ENCODE measurements at regions not wholly inside any gene's neighbourhood (a gene's known extent, or its start where the extent isn't known, plus 50 kb on each side); places are given as distances from the start of the nearest gene placed in this dataset.

- no peak overlapping the region for H3K9ac ChIP-seq (ENCODE audit: low read depth, low read length)
- H3K4me3 ChIP-seq (ENCODE audit: low read length) = no peak overlapping the region
- H3K27me3 ChIP-seq (ENCODE audit: control insufficient read depth, insufficient read depth, low read length) = no peaks in the 10 kb centered on the region
- no peaks in the 10 kb centered on the region for H3K9me3 ChIP-seq (replicated peaks; ENCODE audit: low read length)
- no peak overlapping the region for H3K4me2 ChIP-seq (ENCODE audit: low read length)
- no peaks in the 10 kb centered on the region for H3K36me3 ChIP-seq (ENCODE audit: insufficient read depth, low read length)
- no peaks in the 10 kb centered on the region for H3K4me1 ChIP-seq (ENCODE audit: control insufficient read depth, insufficient read depth, low read length)
Observed at GRCh38 chr3:106381286-106381938, 512.6 kb upstream of the CBLB start.

GRCh38 chr3:106381939-106382335 lies 513.1 kb upstream of the CBLB start:
- Histone ChIP-seq H3K4me2 (ENCODE audit: low read length) (no peak overlapping the region), H3K4me1 (ENCODE audit: control insufficient read depth, insufficient read depth, low read length) (no peaks in the 10 kb centered on the region), H3K4me3 (ENCODE audit: low read length) (no peak overlapping the region), H3K9me3 (replicated peaks; ENCODE audit: low read length) (no peaks in the 10 kb centered on the region), H3K27me3 (ENCODE audit: control insufficient read depth, insufficient read depth, low read length) (no peaks in the 10 kb centered on the region), H3K9ac (ENCODE audit: low read depth, low read length) (no peak overlapping the region), H3K36me3 (ENCODE audit: insufficient read depth, low read length) (no peaks in the 10 kb centered on the region)

- no peak overlapping the region for H3K4me3 ChIP-seq (ENCODE audit: low read length)
- no peaks in the 10 kb centered on the region for H3K9me3 ChIP-seq (replicated peaks; ENCODE audit: low read length)
Observed at GRCh38 chr3:106386050-106386449, 517.2 kb upstream of the CBLB start.

GRCh38 chr3:106392915-106393314 lies 524.1 kb upstream of the CBLB start:
- no peaks in the 10 kb centered on the region for H3K36me3 ChIP-seq (ENCODE audit: insufficient read depth, low read length)
- no peak overlapping the region for H3K4me2 ChIP-seq (ENCODE audit: low read length)
- H3K9me3 ChIP-seq (replicated peaks; ENCODE audit: low read length) = no peaks in the 10 kb centered on the region
- H3K4me1 ChIP-seq (ENCODE audit: control insufficient read depth, insufficient read depth, low read length) = no peaks in the 10 kb centered on the region
- H3K9ac ChIP-seq (ENCODE audit: low read depth, low read length) = no peak overlapping the region
- H3K27me3 ChIP-seq (ENCODE audit: control insufficient read depth, insufficient read depth, low read length) = no peaks in the 10 kb centered on the region
- H3K4me3 ChIP-seq (ENCODE audit: low read length) = no peak overlapping the region

More at GRCh38 chr3:106386050-106386449, 517.2 kb upstream of the CBLB start:
- Histone ChIP-seq H3K9ac (ENCODE audit: low read depth, low read length) (no peak overlapping the region), H3K4me2 (ENCODE audit: low read length) (no peak overlapping the region), H3K27me3 (ENCODE audit: control insufficient read depth, insufficient read depth, low read length) (no peaks in the 10 kb centered on the region), H3K36me3 (ENCODE audit: insufficient read depth, low read length) (no peaks in the 10 kb centered on the region), H3K4me1 (ENCODE audit: control insufficient read depth, insufficient read depth, low read length) (no peaks in the 10 kb centered on the region)

- no peak overlapping the region for H3K4me3 ChIP-seq (ENCODE audit: low read length)
- H3K9me3 ChIP-seq (replicated peaks; ENCODE audit: low read length) = no peaks in the 10 kb centered on the region
- no peaks in the 10 kb centered on the region for H3K4me1 ChIP-seq (ENCODE audit: control insufficient read depth, insufficient read depth, low read length)
- H3K27me3 ChIP-seq (ENCODE audit: control insufficient read depth, insufficient read depth, low read length) = no peaks in the 10 kb centered on the region
- H3K9ac ChIP-seq (ENCODE audit: low read depth, low read length) = no peak overlapping the region
- no peaks in the 10 kb centered on the region for H3K36me3 ChIP-seq (ENCODE audit: insufficient read depth, low read length)
- H3K4me2 ChIP-seq (ENCODE audit: low read length) = no peak overlapping the region
Observed at GRCh38 chr3:106397006-106397405, 528.2 kb upstream of the CBLB start.

- Histone ChIP-seq H3K9ac (ENCODE audit: low read depth, low read length) (no peak overlapping the region), H3K4me1 (ENCODE audit: control insufficient read depth, insufficient read depth, low read length) (no peaks in the 10 kb centered on the region), H3K36me3 (ENCODE audit: insufficient read depth, low read length) (no peaks in the 10 kb centered on the region), H3K27me3 (ENCODE audit: control insufficient read depth, insufficient read depth, low read length) (no peaks in the 10 kb centered on the region), H3K4me3 (ENCODE audit: low read length) (no peak overlapping the region), H3K9me3 (replicated peaks; ENCODE audit: low read length) (no peaks in the 10 kb centered on the region), H3K4me2 (ENCODE audit: low read length) (no peak overlapping the region)
Observed at GRCh38 chr3:106398891-106399600, 530.2 kb upstream of the CBLB start.

GRCh38 chr3:106399761-106400160 lies 530.9 kb upstream of the CBLB start:
- Histone ChIP-seq H3K4me2 (ENCODE audit: low read length) (no peak overlapping the region), H3K36me3 (ENCODE audit: insufficient read depth, low read length) (no peaks in the 10 kb centered on the region), H3K9ac (ENCODE audit: low read depth, low read length) (no peak overlapping the region), H3K4me1 (ENCODE audit: control insufficient read depth, insufficient read depth, low read length) (no peaks in the 10 kb centered on the region), H3K9me3 (replicated peaks; ENCODE audit: low read length) (no peaks in the 10 kb centered on the region), H3K4me3 (ENCODE audit: low read length) (no peak overlapping the region), H3K27me3 (ENCODE audit: control insufficient read depth, insufficient read depth, low read length) (no peaks in the 10 kb centered on the region)

GRCh38 chr3:106401666-106402490 lies 533.1 kb upstream of the CBLB start:
- no peaks in the 10 kb centered on the region for H3K4me1 ChIP-seq (ENCODE audit: control insufficient read depth, insufficient read depth, low read length)
- no peaks in the 10 kb centered on the region for H3K27me3 ChIP-seq (ENCODE audit: control insufficient read depth, insufficient read depth, low read length)
- H3K36me3 ChIP-seq (ENCODE audit: insufficient read depth, low read length) = no peaks in the 10 kb centered on the region
- H3K4me3 ChIP-seq (ENCODE audit: low read length) = no peak overlapping the region
- H3K9ac ChIP-seq (ENCODE audit: low read depth, low read length) = no peak overlapping the region
- no peaks in the 10 kb centered on the region for H3K9me3 ChIP-seq (replicated peaks; ENCODE audit: low read length)
- no peak overlapping the region for H3K4me2 ChIP-seq (ENCODE audit: low read length)

- Histone ChIP-seq H3K9me3 (replicated peaks; ENCODE audit: low read length) (no peaks in the 10 kb centered on the region), H3K9ac (ENCODE audit: low read depth, low read length) (no peak overlapping the region), H3K4me1 (ENCODE audit: control insufficient read depth, insufficient read depth, low read length) (no peaks in the 10 kb centered on the region), H3K36me3 (ENCODE audit: insufficient read depth, low read length) (no peaks in the 10 kb centered on the region), H3K27me3 (ENCODE audit: control insufficient read depth, insufficient read depth, low read length) (no peaks in the 10 kb centered on the region), H3K4me3 (ENCODE audit: low read length) (no peak overlapping the region), H3K4me2 (ENCODE audit: low read length) (no peak overlapping the region)
Observed at GRCh38 chr3:106403371-106404145, 534.7 kb upstream of the CBLB start.

- Histone ChIP-seq H3K4me3 (ENCODE audit: low read length) (no peak overlapping the region), H3K9ac (ENCODE audit: low read depth, low read length) (no peak overlapping the region), H3K27me3 (ENCODE audit: control insufficient read depth, insufficient read depth, low read length) (no peaks in the 10 kb centered on the region), H3K36me3 (ENCODE audit: insufficient read depth, low read length) (no peaks in the 10 kb centered on the region), H3K4me2 (ENCODE audit: low read length) (no peak overlapping the region), H3K4me1 (ENCODE audit: control insufficient read depth, insufficient read depth, low read length) (no peaks in the 10 kb centered on the region), H3K9me3 (replicated peaks; ENCODE audit: low read length) (no peaks in the 10 kb centered on the region)
Observed at GRCh38 chr3:106413683-106414082, 544.9 kb upstream of the CBLB start.

GRCh38 chr3:106420628-106421027 lies 551.8 kb upstream of the CBLB start:
- no peaks in the 10 kb centered on the region for H3K9me3 ChIP-seq (replicated peaks; ENCODE audit: low read length)
- no peak overlapping the region for H3K4me3 ChIP-seq (ENCODE audit: low read length)
- no peaks in the 10 kb centered on the region for H3K36me3 ChIP-seq (ENCODE audit: insufficient read depth, low read length)
- H3K4me2 ChIP-seq (ENCODE audit: low read length) = no peak overlapping the region
- no peak overlapping the region for H3K9ac ChIP-seq (ENCODE audit: low read depth, low read length)
- H3K27me3 ChIP-seq (ENCODE audit: control insufficient read depth, insufficient read depth, low read length) = no peaks in the 10 kb centered on the region
- peaks cover 14% of the 10 kb centered on the region for H3K4me1 ChIP-seq (ENCODE audit: control insufficient read depth, insufficient read depth, low read length)

Measured in skeletal muscle satellite cell (primary cell).